ENCODE measurements at regions not wholly inside any gene's neighbourhood (a gene's known extent, or its start where the extent isn't known, plus 50 kb on each side); places are given as distances from the start of the nearest gene placed in this dataset.

DNA sequence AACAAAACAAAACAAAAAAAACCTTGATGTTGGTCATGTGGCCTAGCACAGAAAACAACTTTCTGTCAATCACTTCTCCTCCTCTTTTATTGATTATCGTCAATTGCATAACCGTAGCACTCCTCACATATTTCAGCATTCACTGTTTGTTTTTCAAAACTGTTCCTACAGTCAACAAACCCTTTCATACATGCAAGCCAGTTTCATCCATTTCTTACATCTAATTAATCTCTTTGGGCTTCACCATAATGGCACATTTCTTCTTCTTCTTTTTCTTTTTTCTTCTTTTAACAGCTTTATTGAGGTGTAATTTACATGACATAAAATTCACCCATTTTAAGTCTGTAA lies 246.9 kb downstream of the PTTG2 start:
- no peak for TF ChIP-seq CTCF (IDR thresholded peaks at IDR 0.05)
- TF ChIP-seq POLR2A (IDR thresholded peaks at IDR 0.05): no peak
